K562 (cell line): ENCODE measurements at regions not wholly inside any gene's neighbourhood (a gene's known extent, or its start where the extent isn't known, plus 50 kb on each side); places are given as distances from the start of the nearest gene placed in this dataset.

Experiments used
- ATAC-seq: fragments of 200-7000 bp; cut with Tn5 transposase; 3 replicates; pipeline ENCODE4 v1.9.1; 2020; ENCODE audit warnings: moderate library complexity
- BruUV-seq: library from RNA; stranded (reverse); fragments of 400-500 nt; replicated peaks from 2 replicates; lab custom pipeline; 2021; lab: Mats Ljungman, UMichigan
- CTCF ChIA-PET: fragments of 300-600 bp; formaldehyde crosslinking; extraction: SDS; loops from one replicate; lab custom pipeline; 2021; ENCODE audit warnings: low intra/inter-chr PET ratio; lab: Yijun Ruan, JAX
- POLR2A ChIA-PET: fragments of 300-600, 350-650 bp; sonication (Branson Sonifier 250); formaldehyde crosslinking; extraction: SDS; loops from one replicate; lab custom pipeline; 2021; ENCODE audit warnings: antibody characterized with exemption, inconsistent platforms; lab: Yijun Ruan, JAX
- DNase-seq, 4 experiments: peaks; one replicate each; pipeline versions ENCODE4 v3.0.0 to v3.0.0-alpha.2; 2011 to 2018; ENCODE audit warnings: low spot score in 3 of 4, mixed read lengths in 3 of 4; ENCODE audit errors: extremely low read depth in 1 of 4
- FAIRE-seq: peaks from 2 replicates; lab custom pipeline; 2011; peaks lifted over from hg19 to GRCh38; lab: Jason Lieb, UNC
- H2AFZ ChIP-seq: 2 replicates; pipeline ENCODE4 v1.6.0; 2011; ENCODE audit warnings: low read depth, low read length, control low read depth, inconsistent platforms
- H3K27ac ChIP-seq: fragments of 200-600 bp; 3 replicates; pipeline ENCODE4 v1.8.0; 2011; ENCODE audit warnings: low read depth, mild to moderate bottlenecking, control low read depth, inconsistent platforms, low read length, moderate library complexity, mixed read lengths; ENCODE audit errors: extremely low read depth
- H3K27me3 ChIP-seq, 2 experiments: fragments of 300-600 bp in 1 of 2; 2 replicates in 1 of 2; 3 replicates in 1 of 2; pipeline versions ENCODE4 v1.6.0 to v1.8.0; 2011; ENCODE audit warnings: inconsistent platforms in 2 of 2, low read length in 2 of 2, mild to moderate bottlenecking in 1 of 2, mixed read lengths in 1 of 2, moderate library complexity in 1 of 2; ENCODE audit not compliant: control insufficient read depth in 2 of 2, insufficient read depth in 2 of 2
- H3K36me3 ChIP-seq: fragments of 300-600 bp; 3 replicates; pipeline ENCODE4 v1.8.0; 2011; ENCODE audit warnings: mild to moderate bottlenecking, low read length, inconsistent platforms; ENCODE audit not compliant: control insufficient read depth, insufficient read depth
- H3K4me1 ChIP-seq, 2 experiments: fragments of 200-600 bp in 1 of 2; replicated peaks in 1 of 2; 2 replicates in 1 of 2; 3 replicates in 1 of 2; pipeline versions ENCODE4 v1.5.1 to v1.8.0; 2011; ENCODE audit warnings: inconsistent platforms in 2 of 2, low read length in 2 of 2, mild to moderate bottlenecking in 1 of 2, mixed read lengths in 1 of 2, moderate library complexity in 1 of 2; ENCODE audit not compliant: control insufficient read depth in 2 of 2, insufficient read depth in 2 of 2
- H3K4me2 ChIP-seq: 2 replicates; pipeline ENCODE4 v1.6.1; 2011; ENCODE audit warnings: low read length, control low read depth, inconsistent platforms, mixed read lengths; ENCODE audit not compliant: insufficient read depth
- H3K4me3 ChIP-seq: fragments of 200-600 bp; sonication (generic), shearing (Covaris generic); 2 replicates; pipeline ENCODE4 v1.5.1; 2016; ENCODE audit warnings: control low read depth, inconsistent platforms
- H3K79me2 ChIP-seq: fragments of 200-600 bp; 3 replicates; pipeline ENCODE4 v1.8.0; 2011; ENCODE audit warnings: low read length, inconsistent platforms; ENCODE audit not compliant: control insufficient read depth, insufficient read depth
- H3K9ac ChIP-seq, 2 experiments: 2 replicates each; pipeline versions ENCODE4 v1.6.0 to v1.6.1; 2011; ENCODE audit warnings: low read depth in 2 of 2, low read length in 2 of 2, control low read depth in 1 of 2, inconsistent platforms in 1 of 2, mild to moderate bottlenecking in 1 of 2, mixed read lengths in 1 of 2; ENCODE audit not compliant: insufficient read depth in 1 of 2
- H3K9me1 ChIP-seq: one replicate; pipeline ENCODE4 v1.6.0; 2011; ENCODE audit warnings: inconsistent platforms, mild to moderate bottlenecking, low read length, moderate library complexity; ENCODE audit not compliant: control insufficient read depth, insufficient read depth
- H3K9me3 ChIP-seq: replicated peaks from 2 replicates; pipeline ENCODE4 v1.5.1; 2011; ENCODE audit warnings: low read depth, low read length, inconsistent platforms; ENCODE audit not compliant: control insufficient read depth, insufficient read depth
- H4K20me1 ChIP-seq: replicated peaks from 2 replicates; pipeline ENCODE4 v1.6.1; 2011; ENCODE audit warnings: low read length, inconsistent platforms, mixed read lengths; ENCODE audit not compliant: control insufficient read depth, insufficient read depth
- CHD4 ChIP-seq: fragments of 200-600 bp; sonication (generic); IDR thresholded peaks from 3 replicates; pipeline ENCODE4 v1.6.1; 2012; ENCODE audit warnings: low read depth, mild to moderate bottlenecking, mixed read lengths, low read length, inconsistent platforms; ENCODE audit not compliant: insufficient read depth, insufficient replicate concordance, poor library complexity, severe bottlenecking
- NFATC3 ChIP-seq: fragments of 450-650 bp; IDR thresholded peaks from 2 replicates; pipeline ENCODE4 v1.6.1; 2017; ENCODE audit warnings: mild to moderate bottlenecking
- NRF1 ChIP-seq, 2 experiments: fragments of 450-650 bp; IDR thresholded peaks in 1 of 2; conservative IDR thresholded peaks in 1 of 2; 2 replicates each; pipeline ENCODE4 v1.6.1; 2014; ENCODE audit warnings: mild to moderate bottlenecking in 2 of 2
- POLR2B ChIP-seq: fragments of 450-650 bp; IDR thresholded peaks from 2 replicates; pipeline ENCODE4 v1.6.1; 2018; ENCODE audit warnings: low read depth; ENCODE audit not compliant: partially characterized antibody
- RBM17 ChIP-seq: fragments of 200-400 bp; formaldehyde crosslinking; IDR thresholded peaks from 2 replicates; pipeline ENCODE4 v1.6.1; 2017; ENCODE audit warnings: low read depth, mild to moderate bottlenecking, low read length, borderline replicate concordance
- SRSF1 ChIP-seq: fragments of 200-400 bp; formaldehyde crosslinking; IDR thresholded peaks from 2 replicates; pipeline ENCODE4 v1.6.1; 2017; ENCODE audit warnings: mild to moderate bottlenecking, low read depth, low read length, moderate library complexity
- ZNF232 ChIP-seq: sonication (generic); formaldehyde crosslinking; IDR thresholded peaks from 2 replicates; pipeline ENCODE4 v1.8.0; 2022; ENCODE audit warnings: mild to moderate bottlenecking, missing genetic modification reagents
- ZNF347 ChIP-seq: fragments of 450-650 bp; formaldehyde crosslinking; IDR thresholded peaks from 2 replicates; pipeline ENCODE4 v1.4.0; 2020; ENCODE audit warnings: low read depth, mild to moderate bottlenecking, moderate library complexity
- ZNF445 ChIP-seq: fragments of 250-450 bp; sonication (Bioruptor Pico); IDR thresholded peaks from 2 replicates; pipeline ENCODE4 v1.4.0; 2020; ENCODE audit warnings: low read depth, mild to moderate bottlenecking, moderate library complexity
- ZNF79 ChIP-seq: fragments of 250-450 bp; sonication (Bioruptor Pico); IDR thresholded peaks from 2 replicates; pipeline ENCODE4 v1.4.0; 2020; ENCODE audit warnings: low read depth, mild to moderate bottlenecking, moderate library complexity
- in situ Hi-C: fragments of 300-500 bp; cut with MboI; formaldehyde crosslinking; loops from 4 replicates; pipeline ENCODE4 v1.15.0; 2018; ENCODE audit warnings: inconsistent platforms, mixed read lengths
- intact Hi-C: fragments of 100-400 bp; cut with micrococcal nuclease; formaldehyde crosslinking; loops from 2 replicates; pipeline ENCODE4 v1.14.2; 2022
- TF ChIP-seq, protein P1 (sequence below): fragments of 250-450 bp; sonication (Bioruptor Pico); IDR thresholded peaks from 2 replicates; pipeline ENCODE4 v1.5.0; 2021
- TF ChIP-seq, protein P2 (sequence below): IDR thresholded peaks from 2 replicates; pipeline ENCODE4 v1.6.1; 2014; ENCODE audit warnings: antibody characterized with exemption
- TF ChIP-seq, protein P3 (sequence below): IDR thresholded peaks from 3 replicates; pipeline ENCODE4 v1.6.1; 2011; ENCODE audit warnings: borderline replicate concordance, mild to moderate bottlenecking, moderate library complexity; ENCODE audit not compliant: insufficient read length; ENCODE audit errors: extremely low read depth
- TF ChIP-seq, protein P4 (sequence below), 3 experiments: fragments of 200-800 bp in 1 of 3; sonication (Bioruptor generic) in 1 of 3; sonication (generic) in 1 of 3; formaldehyde crosslinking in 1 of 3; IDR thresholded peaks; 2 replicates each; pipeline versions ENCODE4 v1.6.1 to v1.8.0; 2016 to 2022; ENCODE audit warnings: mild to moderate bottlenecking in 2 of 3, missing compliant biosample characterization in 2 of 3, missing genetic modification characterization in 2 of 3, missing genetic modification reagents in 1 of 3

DNA sequence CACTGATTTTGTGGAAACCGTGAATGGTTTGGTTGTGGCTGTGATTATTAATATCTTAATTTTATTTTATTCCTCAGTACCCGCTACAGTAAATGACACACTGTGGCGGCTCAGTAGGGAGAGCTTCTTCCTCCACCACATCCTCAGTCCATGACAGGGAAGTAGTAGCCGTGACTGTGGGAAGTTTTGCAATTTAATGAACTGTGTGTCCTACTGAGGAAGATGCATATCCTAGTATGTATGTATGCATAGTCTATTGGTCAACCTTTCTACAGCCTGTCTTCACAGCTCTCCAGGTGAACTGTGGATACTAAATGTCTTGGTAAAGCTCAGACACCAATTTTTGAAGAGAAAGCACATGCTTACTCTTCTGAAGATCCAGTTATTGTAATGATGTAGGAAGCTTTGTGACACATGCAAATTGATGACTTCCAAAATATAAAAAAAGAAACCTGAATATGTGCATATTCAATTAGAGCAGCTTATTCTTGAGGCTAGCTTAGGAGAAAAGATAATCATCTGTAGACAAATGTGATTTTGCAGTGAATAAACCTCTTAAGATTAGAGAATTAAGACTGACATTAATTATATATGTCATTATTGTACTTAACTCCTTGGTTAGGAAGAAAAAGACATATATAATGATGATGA is 384.3 kb upstream of the CNTNAP5 start (continued):
- TF ChIP-seq, protein P1, sequence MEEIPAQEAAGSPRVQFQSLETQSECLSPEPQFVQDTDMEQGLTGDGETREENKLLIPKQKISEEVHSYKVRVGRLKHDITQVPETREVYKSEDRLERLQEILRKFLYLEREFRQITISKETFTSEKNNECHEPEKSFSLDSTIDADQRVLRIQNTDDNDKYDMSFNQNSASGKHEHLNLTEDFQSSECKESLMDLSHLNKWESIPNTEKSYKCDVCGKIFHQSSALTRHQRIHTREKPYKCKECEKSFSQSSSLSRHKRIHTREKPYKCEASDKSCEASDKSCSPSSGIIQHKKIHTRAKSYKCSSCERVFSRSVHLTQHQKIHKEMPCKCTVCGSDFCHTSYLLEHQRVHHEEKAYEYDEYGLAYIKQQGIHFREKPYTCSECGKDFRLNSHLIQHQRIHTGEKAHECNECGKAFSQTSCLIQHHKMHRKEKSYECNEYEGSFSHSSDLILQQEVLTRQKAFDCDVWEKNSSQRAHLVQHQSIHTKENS (CRISPR knock-in tag), result no peak
- TF ChIP-seq ZNF232 (CRISPR knock-in tag) (no peak), SRSF1 (no peak)
- TF ChIP-seq, all 486 proteins: peak for 0

DNA sequence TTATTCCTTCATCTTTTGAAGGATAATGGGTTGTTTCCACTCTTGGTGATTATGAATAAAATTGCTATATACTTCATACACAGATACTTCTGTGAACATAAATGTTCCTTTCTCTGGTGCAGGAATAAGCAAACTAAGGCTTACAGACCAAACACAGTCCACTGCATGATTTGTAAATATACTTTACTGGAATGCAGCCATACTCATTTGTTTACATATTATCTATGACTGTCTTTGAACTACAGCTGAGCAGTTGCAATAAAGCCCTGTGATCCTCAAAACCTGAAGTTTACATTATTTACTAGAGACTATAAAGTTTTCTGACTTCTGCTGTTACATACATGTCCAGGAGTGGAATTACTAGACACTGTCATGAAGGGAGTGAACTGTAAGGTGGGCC is 381.0 kb upstream of the CNTNAP5 start:
- Histone ChIP-seq H3K9ac (no peak overlapping the region), H4K20me1 (no peaks in the 10 kb centered on the region), H3K4me3 (no peak overlapping the region), H3K27me3 (no peaks in the 10 kb centered on the region), H3K9me1 (no peaks in the 10 kb centered on the region), H3K4me1 (no peaks in the 10 kb centered on the region), H2AFZ (no peak overlapping the region), H3K4me2 (no peak overlapping the region), H3K79me2 (no peaks in the 10 kb centered on the region), H3K27ac (no peak overlapping the region), H3K36me3 (no peaks in the 10 kb centered on the region), H3K9me3 (no peaks in the 10 kb centered on the region)
- DNase-seq (no peak), ATAC-seq (no peak), FAIRE-seq (no peak)
- in situ Hi-C loops, result no loop called here
- ChIA-PET CTCF (no interaction called here), POLR2A (no interaction called here)
- BruUV-seq, result no TSS peak
- intact Hi-C loops, result no loop called here
- TF ChIP-seq RBM17 (no peak), CHD4 (no peak), ZNF347 (CRISPR knock-in tag) (no peak), NRF1 (conservative IDR thresholded peaks at IDR 0.05 in 1 of 2, IDR thresholded peaks at IDR 0.05 in 1 of 2) (no peak), ZNF445 (CRISPR knock-in tag) (no peak), POLR2B (no peak), ZNF79 (CRISPR knock-in tag) (no peak), NFATC3 (no peak)
- TF ChIP-seq, protein P2, sequence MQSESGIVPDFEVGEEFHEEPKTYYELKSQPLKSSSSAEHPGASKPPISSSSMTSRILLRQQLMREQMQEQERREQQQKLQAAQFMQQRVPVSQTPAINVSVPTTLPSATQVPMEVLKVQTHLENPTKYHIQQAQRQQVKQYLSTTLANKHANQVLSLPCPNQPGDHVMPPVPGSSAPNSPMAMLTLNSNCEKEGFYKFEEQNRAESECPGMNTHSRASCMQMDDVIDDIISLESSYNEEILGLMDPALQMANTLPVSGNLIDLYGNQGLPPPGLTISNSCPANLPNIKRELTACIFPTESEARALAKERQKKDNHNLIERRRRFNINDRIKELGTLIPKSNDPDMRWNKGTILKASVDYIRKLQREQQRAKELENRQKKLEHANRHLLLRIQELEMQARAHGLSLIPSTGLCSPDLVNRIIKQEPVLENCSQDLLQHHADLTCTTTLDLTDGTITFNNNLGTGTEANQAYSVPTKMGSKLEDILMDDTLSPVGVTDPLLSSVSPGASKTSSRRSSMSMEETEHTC, result no peak
- TF ChIP-seq, protein P3, sequence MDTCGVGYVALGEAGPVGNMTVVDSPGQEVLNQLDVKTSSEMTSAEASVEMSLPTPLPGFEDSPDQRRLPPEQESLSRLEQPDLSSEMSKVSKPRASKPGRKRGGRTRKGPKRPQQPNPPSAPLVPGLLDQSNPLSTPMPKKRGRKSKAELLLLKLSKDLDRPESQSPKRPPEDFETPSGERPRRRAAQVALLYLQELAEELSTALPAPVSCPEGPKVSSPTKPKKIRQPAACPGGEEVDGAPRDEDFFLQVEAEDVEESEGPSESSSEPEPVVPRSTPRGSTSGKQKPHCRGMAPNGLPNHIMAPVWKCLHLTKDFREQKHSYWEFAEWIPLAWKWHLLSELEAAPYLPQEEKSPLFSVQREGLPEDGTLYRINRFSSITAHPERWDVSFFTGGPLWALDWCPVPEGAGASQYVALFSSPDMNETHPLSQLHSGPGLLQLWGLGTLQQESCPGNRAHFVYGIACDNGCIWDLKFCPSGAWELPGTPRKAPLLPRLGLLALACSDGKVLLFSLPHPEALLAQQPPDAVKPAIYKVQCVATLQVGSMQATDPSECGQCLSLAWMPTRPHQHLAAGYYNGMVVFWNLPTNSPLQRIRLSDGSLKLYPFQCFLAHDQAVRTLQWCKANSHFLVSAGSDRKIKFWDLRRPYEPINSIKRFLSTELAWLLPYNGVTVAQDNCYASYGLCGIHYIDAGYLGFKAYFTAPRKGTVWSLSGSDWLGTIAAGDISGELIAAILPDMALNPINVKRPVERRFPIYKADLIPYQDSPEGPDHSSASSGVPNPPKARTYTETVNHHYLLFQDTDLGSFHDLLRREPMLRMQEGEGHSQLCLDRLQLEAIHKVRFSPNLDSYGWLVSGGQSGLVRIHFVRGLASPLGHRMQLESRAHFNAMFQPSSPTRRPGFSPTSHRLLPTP, result no peak
- TF ChIP-seq, protein P4, sequence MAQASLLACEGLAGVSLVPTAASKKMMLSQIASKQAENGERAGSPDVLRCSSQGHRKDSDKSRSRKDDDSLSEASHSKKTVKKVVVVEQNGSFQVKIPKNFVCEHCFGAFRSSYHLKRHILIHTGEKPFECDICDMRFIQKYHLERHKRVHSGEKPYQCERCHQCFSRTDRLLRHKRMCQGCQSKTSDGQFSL (CRISPR knock-in tag; IDR thresholded peaks at IDR 0.05), result no peak
- TF ChIP-seq, protein P4 (tag; IDR thresholded peaks at IDR 0.05), result no peak
